ENCODE measurements at regions not wholly inside any gene's neighbourhood (a gene's known extent, or its start where the extent isn't known, plus 50 kb on each side); places are given as distances from the start of the nearest gene placed in this dataset.

- Histone ChIP-seq H3K4me1 (ENCODE audit: insufficient read depth) (no peaks in the 10 kb centered on the region), H4K20me1 (replicated peaks; ENCODE audit: insufficient read depth) (no peaks in the 10 kb centered on the region), H2AFZ (no peak overlapping the region), H3K27me3 (ENCODE audit: insufficient read depth) (no peaks in the 10 kb centered on the region), H3K9me2 (ENCODE audit: insufficient read depth) (peaks cover 4% of the 10 kb centered on the region; the same call in 1 of the 2 replicates), H3K79me2 (replicated peaks; ENCODE audit: insufficient read depth) (no peaks in the 10 kb centered on the region), H3K4me2 (no peak overlapping the region), H3K27ac (ENCODE audit: low read depth) (no peak overlapping the region), H3K36me3 (ENCODE audit: insufficient read depth) (no peaks in the 10 kb centered on the region), H3K4me3 (no peak overlapping the region), H3F3A (replicated peaks; ENCODE audit: low read depth) (no peaks in the 10 kb centered on the region)
- DNase-seq (ENCODE audit: low spot score), result no peak
- Mint-ChIP-seq H3K9me3 (peaks cover 12% of the 10 kb centered on the region), H3K27me3 (ENCODE audit: insufficient read depth, low read depth, poor library complexity) (no peaks in the 10 kb centered on the region), H3K36me3 (ENCODE audit: low read depth) (peaks cover 7% of the 10 kb centered on the region; the same call in 2 of the 3 replicates), H3K27ac (no peak overlapping the region), H3K4me1 (no peaks in the 10 kb centered on the region), H3K4me3 (no peak overlapping the region)
- TF ChIP-seq ZNF114 (CRISPR knock-in tag; IDR thresholded peaks at IDR 0.05) (no peak), ZNF331 (CRISPR knock-in tag; IDR thresholded peaks at IDR 0.05; ENCODE audit: low read depth) (no peak), EZH2phosphoT487 (IDR thresholded peaks at IDR 0.05; ENCODE audit: unreplicated experiment) (no peak)
- no peak for ATAC-seq
These were observed 534.3 kb upstream of the ST8SIA4 start for GRCh38 chr5:101437351-101437750.

GRCh38 chr5:101435768-101436167, 532.7 kb upstream of the ST8SIA4 start:
- Mint-ChIP-seq H3K4me3 (no peak overlapping the region), H3K9me3 (no peaks in the 10 kb centered on the region; the same call in 2 of the 3 replicates), H3K36me3 (ENCODE audit: low read depth) (no peaks in the 10 kb centered on the region), H3K4me1 (no peaks in the 10 kb centered on the region), H3K27me3 (ENCODE audit: insufficient read depth, low read depth, poor library complexity) (no peaks in the 10 kb centered on the region), H3K27ac (no peak overlapping the region)
- TF ChIP-seq EZH2phosphoT487 (IDR thresholded peaks at IDR 0.05; ENCODE audit: unreplicated experiment) (no peak), ETS1 (IDR thresholded peaks at IDR 0.05) (no peak), EZH2 (IDR thresholded peaks at IDR 0.05; ENCODE audit: low read depth, unreplicated experiment) (no peak), CTCF (conservative IDR thresholded peaks at IDR 0.05; ENCODE audit: low read depth in 2 of 2) (no peak), REST (IDR thresholded peaks at IDR 0.05; ENCODE audit: unreplicated experiment) (no peak)
- Histone ChIP-seq H3K36me3 (ENCODE audit: insufficient read depth) (no peaks in the 10 kb centered on the region), H3F3A (replicated peaks; ENCODE audit: low read depth) (no peaks in the 10 kb centered on the region), H3K4me2 (no peak overlapping the region), H3K79me2 (replicated peaks; ENCODE audit: insufficient read depth) (no peaks in the 10 kb centered on the region), H3K4me3 (no peak overlapping the region), H4K20me1 (replicated peaks; ENCODE audit: insufficient read depth) (no peaks in the 10 kb centered on the region), H3K27me3 (ENCODE audit: insufficient read depth) (no peaks in the 10 kb centered on the region), H3K9me2 (ENCODE audit: insufficient read depth) (peaks cover 4% of the 10 kb centered on the region; the same call in 1 of the 2 replicates), H3K27ac (ENCODE audit: low read depth) (no peak overlapping the region), H2AFZ (no peak overlapping the region), H3K4me1 (ENCODE audit: insufficient read depth) (no peaks in the 10 kb centered on the region)
- ATAC-seq, result no peak
- no peak for DNase-seq (ENCODE audit: low spot score)
